ENCODE measurements at regions not wholly inside any gene's neighbourhood (a gene's known extent, or its start where the extent isn't known, plus 50 kb on each side); places are given as distances from the start of the nearest gene placed in this dataset.

DNA sequence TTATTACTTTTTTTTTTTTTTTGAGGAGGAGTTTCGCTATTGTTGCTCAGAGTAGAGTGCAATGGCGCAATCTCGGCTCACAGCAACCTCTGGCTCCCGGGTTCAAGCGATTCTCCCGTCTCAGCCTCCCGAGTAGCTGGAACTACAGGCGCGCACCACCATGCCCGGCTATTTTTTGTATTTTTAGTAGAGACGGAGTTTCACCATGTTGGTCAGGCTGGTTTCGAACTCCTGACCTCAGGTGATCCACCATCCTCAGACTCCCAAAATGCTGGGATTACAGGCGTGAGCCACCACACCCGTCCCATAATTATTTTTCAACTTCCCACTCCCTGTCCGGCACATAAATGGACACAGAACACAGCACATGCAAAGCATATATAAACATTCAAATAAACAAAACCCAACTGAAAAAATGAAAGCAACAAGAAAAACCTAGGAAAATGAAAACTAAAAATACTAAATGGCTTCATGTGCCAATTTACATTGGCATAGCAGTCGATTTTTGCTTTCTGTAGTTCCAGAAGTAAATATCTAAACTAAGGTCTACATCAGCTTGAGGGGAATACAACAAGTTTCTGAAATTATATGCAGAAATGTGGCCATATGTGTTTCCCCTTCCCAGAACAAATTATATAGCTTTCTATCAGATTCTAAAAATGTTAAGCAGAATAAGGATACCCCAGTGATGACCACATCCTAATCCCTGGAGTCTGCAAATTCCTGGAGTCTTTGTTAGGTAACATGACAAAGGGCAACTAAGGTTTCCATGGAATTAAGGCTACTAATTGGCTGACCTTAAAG is 113.9 kb downstream of the HFE start:
- TF ChIP-seq, protein P1, sequence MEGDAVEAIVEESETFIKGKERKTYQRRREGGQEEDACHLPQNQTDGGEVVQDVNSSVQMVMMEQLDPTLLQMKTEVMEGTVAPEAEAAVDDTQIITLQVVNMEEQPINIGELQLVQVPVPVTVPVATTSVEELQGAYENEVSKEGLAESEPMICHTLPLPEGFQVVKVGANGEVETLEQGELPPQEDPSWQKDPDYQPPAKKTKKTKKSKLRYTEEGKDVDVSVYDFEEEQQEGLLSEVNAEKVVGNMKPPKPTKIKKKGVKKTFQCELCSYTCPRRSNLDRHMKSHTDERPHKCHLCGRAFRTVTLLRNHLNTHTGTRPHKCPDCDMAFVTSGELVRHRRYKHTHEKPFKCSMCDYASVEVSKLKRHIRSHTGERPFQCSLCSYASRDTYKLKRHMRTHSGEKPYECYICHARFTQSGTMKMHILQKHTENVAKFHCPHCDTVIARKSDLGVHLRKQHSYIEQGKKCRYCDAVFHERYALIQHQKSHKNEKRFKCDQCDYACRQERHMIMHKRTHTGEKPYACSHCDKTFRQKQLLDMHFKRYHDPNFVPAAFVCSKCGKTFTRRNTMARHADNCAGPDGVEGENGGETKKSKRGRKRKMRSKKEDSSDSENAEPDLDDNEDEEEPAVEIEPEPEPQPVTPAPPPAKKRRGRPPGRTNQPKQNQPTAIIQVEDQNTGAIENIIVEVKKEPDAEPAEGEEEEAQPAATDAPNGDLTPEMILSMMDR (IDR thresholded peaks at IDR 0.05; ENCODE audit: low read depth, low read length): no peak
- peaks cover 3% of the 10 kb centered on the region; the same call in 1 of the 2 replicates for H3K36me3 ChIP-seq
- no peak overlapping the region for H3K27ac ChIP-seq
- H3K27me3 ChIP-seq (ENCODE audit: insufficient read depth, low read depth, severe bottlenecking): no peaks in the 10 kb centered on the region
- DNase-seq: no peak
- peaks cover 9% of the 10 kb centered on the region for H3K9me3 ChIP-seq (ENCODE audit: severe bottlenecking)
- no peak overlapping the region for H3K4me3 ChIP-seq (ENCODE audit: low read depth, low read length)

- peaks cover 3% of the 10 kb centered on the region; the same call in 1 of the 2 replicates for H3K36me3 ChIP-seq
- H3K9me3 ChIP-seq (ENCODE audit: severe bottlenecking): peaks cover 9% of the 10 kb centered on the region
- TF ChIP-seq, protein P1 (IDR thresholded peaks at IDR 0.05; ENCODE audit: low read depth, low read length): no peak
- DNase-seq: no peak
- no peak overlapping the region for H3K27ac ChIP-seq
- no peaks in the 10 kb centered on the region for H3K27me3 ChIP-seq (ENCODE audit: insufficient read depth, low read depth, severe bottlenecking)
- H3K4me3 ChIP-seq (ENCODE audit: low read depth, low read length): no peak overlapping the region
Observed at GRCh38 chr6:26202201-26202611, 115.0 kb downstream of the HFE start.

GRCh38 chr6:26202811-26203583 is 115.8 kb downstream of the HFE start:
- Histone ChIP-seq H3K27ac (peak overlapping the region; percentile 95), H3K27me3 (ENCODE audit: insufficient read depth, low read depth, severe bottlenecking) (no peaks in the 10 kb centered on the region), H3K36me3 (peaks cover 3% of the 10 kb centered on the region; the same call in 1 of the 2 replicates), H3K9me3 (ENCODE audit: severe bottlenecking) (peaks cover 9% of the 10 kb centered on the region), H3K4me3 (ENCODE audit: low read depth, low read length) (no peak overlapping the region)
- TF ChIP-seq, protein P1 (IDR thresholded peaks at IDR 0.05; ENCODE audit: low read depth, low read length): no peak
- DNase-seq: no peak

GRCh38 chr6:26204332-26205160 is 117.3 kb downstream of the HFE start:
- TF ChIP-seq, protein P1 (IDR thresholded peaks at IDR 0.05; ENCODE audit: low read depth, low read length): peak; percentile 39; the same call in 1 of the 2 replicates
- Histone ChIP-seq H3K27ac (peak overlapping the region; percentile 95), H3K4me3 (ENCODE audit: low read depth, low read length) (peak overlapping the region; percentile 63), H3K9me3 (ENCODE audit: severe bottlenecking) (peaks cover under 1% of the 10 kb centered on the region), H3K27me3 (ENCODE audit: insufficient read depth, low read depth, severe bottlenecking) (no peaks in the 10 kb centered on the region), H3K36me3 (peaks cover 3% of the 10 kb centered on the region; the same call in 1 of the 2 replicates)
- DNase-seq: peak; percentile 99

GRCh38 chr6:26205161-26205624 is 118.0 kb downstream of the HFE start:
- TF ChIP-seq, protein P1 (IDR thresholded peaks at IDR 0.05; ENCODE audit: low read depth, low read length): no peak
- H3K4me3 ChIP-seq (ENCODE audit: low read depth, low read length): peak overlapping the region; percentile 63
- no peaks in the 10 kb centered on the region for H3K27me3 ChIP-seq (ENCODE audit: insufficient read depth, low read depth, severe bottlenecking)

More at GRCh38 chr6:26205161-26205624, 118.0 kb downstream of the HFE start:
- H3K27ac ChIP-seq: peak overlapping the region; percentile 95
- H3K9me3 ChIP-seq (ENCODE audit: severe bottlenecking): no peaks in the 10 kb centered on the region
- H3K36me3 ChIP-seq: peaks cover 3% of the 10 kb centered on the region; the same call in 1 of the 2 replicates
- DNase-seq: peak; percentile 95

Data from WERI-Rb-1 (cell line).